ENCODE measurements at regions not wholly inside any gene's neighbourhood (a gene's known extent, or its start where the extent isn't known, plus 50 kb on each side); places are given as distances from the start of the nearest gene placed in this dataset.

DNA sequence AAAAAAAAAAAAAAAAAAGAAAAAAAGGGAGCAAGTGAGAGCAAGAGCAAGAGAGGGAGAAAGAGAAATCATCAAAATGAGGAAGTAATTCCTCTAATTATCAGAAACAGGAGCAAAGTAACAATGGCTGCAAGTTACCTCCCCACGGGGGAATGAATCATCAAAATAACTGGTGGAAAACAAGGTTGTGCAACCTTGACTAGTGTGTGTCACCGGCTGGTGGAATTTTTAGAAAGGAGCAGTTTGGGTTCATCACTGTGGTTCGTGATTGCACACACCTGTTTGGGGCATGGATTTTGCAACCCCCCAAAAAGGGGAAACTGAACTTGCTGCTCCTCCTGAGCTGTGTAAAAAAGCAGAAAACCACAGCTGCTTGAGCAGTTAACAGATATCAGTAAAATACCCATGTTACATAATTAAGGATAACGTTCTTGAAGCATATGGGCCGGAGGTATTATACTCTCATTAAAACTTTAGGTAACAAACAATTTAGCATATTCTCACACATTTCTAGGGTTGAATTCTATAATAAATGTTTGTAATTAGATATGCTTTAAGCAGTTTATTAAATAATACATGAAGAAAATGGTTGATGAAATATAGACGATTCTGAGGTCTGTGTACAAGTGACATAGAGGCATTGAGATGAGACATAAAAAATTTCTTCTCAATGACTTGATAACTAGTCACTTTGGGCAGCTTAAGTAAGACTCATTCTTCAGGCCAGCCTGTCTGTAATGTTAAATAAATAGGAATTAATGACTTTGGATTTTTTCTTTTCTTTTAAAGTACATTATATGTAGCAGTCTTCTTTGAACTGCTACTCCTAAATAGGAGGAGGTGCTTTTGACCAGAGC, 184.2 kb upstream of the ZEB2 start:
- TF ChIP-seq ZC3H10 (CRISPR knock-in tag; IDR thresholded peaks at IDR 0.05) (no peak), ESRRG (CRISPR knock-in tag; IDR thresholded peaks at IDR 0.05) (no peak), ISL1 (CRISPR knock-in tag; IDR thresholded peaks at IDR 0.05) (no peak), TCF4 (CRISPR knock-in tag; IDR thresholded peaks at IDR 0.05; ENCODE audit: borderline replicate concordance) (no peak), BACH2 (CRISPR knock-in tag; IDR thresholded peaks at IDR 0.05; ENCODE audit: borderline replicate concordance) (no peak), ZNF565 (CRISPR knock-in tag; conservative IDR thresholded peaks at IDR 0.05; ENCODE audit: low read depth) (no peak), GLIS3 (CRISPR knock-in tag; IDR thresholded peaks at IDR 0.05) (no peak), TOX (CRISPR knock-in tag; IDR thresholded peaks at IDR 0.05; ENCODE audit: borderline replicate concordance) (no peak), ZNF70 (CRISPR knock-in tag; IDR thresholded peaks at IDR 0.05) (no peak), ZFP30 (CRISPR knock-in tag; IDR thresholded peaks at IDR 0.05) (no peak)
- TF ChIP-seq, protein P1, sequence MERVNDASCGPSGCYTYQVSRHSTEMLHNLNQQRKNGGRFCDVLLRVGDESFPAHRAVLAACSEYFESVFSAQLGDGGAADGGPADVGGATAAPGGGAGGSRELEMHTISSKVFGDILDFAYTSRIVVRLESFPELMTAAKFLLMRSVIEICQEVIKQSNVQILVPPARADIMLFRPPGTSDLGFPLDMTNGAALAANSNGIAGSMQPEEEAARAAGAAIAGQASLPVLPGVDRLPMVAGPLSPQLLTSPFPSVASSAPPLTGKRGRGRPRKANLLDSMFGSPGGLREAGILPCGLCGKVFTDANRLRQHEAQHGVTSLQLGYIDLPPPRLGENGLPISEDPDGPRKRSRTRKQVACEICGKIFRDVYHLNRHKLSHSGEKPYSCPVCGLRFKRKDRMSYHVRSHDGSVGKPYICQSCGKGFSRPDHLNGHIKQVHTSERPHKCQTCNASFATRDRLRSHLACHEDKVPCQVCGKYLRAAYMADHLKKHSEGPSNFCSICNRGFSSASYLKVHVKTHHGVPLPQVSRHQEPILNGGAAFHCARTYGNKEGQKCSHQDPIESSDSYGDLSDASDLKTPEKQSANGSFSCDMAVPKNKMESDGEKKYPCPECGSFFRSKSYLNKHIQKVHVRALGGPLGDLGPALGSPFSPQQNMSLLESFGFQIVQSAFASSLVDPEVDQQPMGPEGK (CRISPR knock-in tag; IDR thresholded peaks at IDR 0.05; ENCODE audit: borderline replicate concordance) = no peak
- TF ChIP-seq, protein P2, sequence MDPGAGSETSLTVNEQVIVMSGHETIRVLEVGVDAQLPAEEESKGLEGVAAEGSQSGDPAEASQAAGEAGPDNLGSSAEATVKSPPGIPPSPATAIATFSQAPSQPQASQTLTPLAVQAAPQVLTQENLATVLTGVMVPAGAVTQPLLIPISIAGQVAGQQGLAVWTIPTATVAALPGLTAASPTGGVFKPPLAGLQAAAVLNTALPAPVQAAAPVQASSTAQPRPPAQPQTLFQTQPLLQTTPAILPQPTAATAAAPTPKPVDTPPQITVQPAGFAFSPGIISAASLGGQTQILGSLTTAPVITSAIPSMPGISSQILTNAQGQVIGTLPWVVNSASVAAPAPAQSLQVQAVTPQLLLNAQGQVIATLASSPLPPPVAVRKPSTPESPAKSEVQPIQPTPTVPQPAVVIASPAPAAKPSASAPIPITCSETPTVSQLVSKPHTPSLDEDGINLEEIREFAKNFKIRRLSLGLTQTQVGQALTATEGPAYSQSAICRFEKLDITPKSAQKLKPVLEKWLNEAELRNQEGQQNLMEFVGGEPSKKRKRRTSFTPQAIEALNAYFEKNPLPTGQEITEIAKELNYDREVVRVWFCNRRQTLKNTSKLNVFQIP (CRISPR knock-in tag; IDR thresholded peaks at IDR 0.05; ENCODE audit: borderline replicate concordance, low read depth) = no peak
- TF ChIP-seq, protein P3, sequence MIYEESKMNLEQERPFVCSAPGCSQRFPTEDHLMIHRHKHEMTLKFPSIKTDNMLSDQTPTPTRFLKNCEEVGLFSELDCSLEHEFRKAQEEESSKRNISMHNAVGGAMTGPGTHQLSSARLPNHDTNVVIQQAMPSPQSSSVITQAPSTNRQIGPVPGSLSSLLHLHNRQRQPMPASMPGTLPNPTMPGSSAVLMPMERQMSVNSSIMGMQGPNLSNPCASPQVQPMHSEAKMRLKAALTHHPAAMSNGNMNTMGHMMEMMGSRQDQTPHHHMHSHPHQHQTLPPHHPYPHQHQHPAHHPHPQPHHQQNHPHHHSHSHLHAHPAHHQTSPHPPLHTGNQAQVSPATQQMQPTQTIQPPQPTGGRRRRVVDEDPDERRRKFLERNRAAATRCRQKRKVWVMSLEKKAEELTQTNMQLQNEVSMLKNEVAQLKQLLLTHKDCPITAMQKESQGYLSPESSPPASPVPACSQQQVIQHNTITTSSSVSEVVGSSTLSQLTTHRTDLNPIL (CRISPR knock-in tag; IDR thresholded peaks at IDR 0.05; ENCODE audit: low read depth) = no peak
- TF ChIP-seq, protein P4, sequence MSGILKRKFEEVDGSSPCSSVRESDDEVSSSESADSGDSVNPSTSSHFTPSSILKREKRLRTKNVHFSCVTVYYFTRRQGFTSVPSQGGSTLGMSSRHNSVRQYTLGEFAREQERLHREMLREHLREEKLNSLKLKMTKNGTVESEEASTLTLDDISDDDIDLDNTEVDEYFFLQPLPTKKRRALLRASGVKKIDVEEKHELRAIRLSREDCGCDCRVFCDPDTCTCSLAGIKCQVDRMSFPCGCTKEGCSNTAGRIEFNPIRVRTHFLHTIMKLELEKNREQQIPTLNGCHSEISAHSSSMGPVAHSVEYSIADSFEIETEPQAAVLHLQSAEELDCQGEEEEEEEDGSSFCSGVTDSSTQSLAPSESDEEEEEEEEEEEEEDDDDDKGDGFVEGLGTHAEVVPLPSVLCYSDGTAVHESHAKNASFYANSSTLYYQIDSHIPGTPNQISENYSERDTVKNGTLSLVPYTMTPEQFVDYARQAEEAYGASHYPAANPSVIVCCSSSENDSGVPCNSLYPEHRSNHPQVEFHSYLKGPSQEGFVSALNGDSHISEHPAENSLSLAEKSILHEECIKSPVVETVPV (CRISPR knock-in tag; IDR thresholded peaks at IDR 0.05) = no peak
- ATAC-seq = no peak

DNA sequence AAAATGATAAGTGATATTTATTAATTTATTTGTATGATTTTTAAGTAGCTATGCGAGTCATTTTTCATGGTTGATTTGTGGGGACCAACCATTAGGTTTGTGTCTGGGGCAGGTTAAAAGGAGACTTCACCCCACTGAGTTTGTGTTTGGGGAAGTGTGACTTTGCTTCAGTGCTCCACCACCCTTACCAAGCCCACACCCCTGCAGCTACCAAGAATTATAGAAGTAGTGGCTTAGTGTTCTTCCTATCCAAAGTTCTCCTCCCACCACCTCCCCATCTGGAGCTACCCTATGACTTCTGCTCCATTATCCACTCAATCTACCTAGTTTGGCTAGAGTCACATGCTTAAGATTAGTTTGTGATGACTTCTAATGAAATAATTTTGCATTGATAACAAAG, 182.1 kb upstream of the ZEB2 start:
- TF ChIP-seq ZC3H10 (CRISPR knock-in tag; IDR thresholded peaks at IDR 0.05) (no peak), TCF4 (CRISPR knock-in tag; IDR thresholded peaks at IDR 0.05; ENCODE audit: borderline replicate concordance) (no peak), RARB (CRISPR knock-in tag; IDR thresholded peaks at IDR 0.05) (no peak), ZNF70 (CRISPR knock-in tag; IDR thresholded peaks at IDR 0.05) (no peak), ISL1 (CRISPR knock-in tag; IDR thresholded peaks at IDR 0.05) (no peak), CSDC2 (CRISPR knock-in tag; IDR thresholded peaks at IDR 0.05) (no peak), ZNF565 (CRISPR knock-in tag; conservative IDR thresholded peaks at IDR 0.05; ENCODE audit: low read depth) (no peak), OSR1 (CRISPR knock-in tag; IDR thresholded peaks at IDR 0.05) (no peak), BACH2 (CRISPR knock-in tag; IDR thresholded peaks at IDR 0.05; ENCODE audit: borderline replicate concordance) (no peak), ESRRG (CRISPR knock-in tag; IDR thresholded peaks at IDR 0.05) (no peak), PPARA (CRISPR knock-in tag; IDR thresholded peaks at IDR 0.05; ENCODE audit: borderline replicate concordance) (no peak), ZFP30 (CRISPR knock-in tag; IDR thresholded peaks at IDR 0.05) (no peak), SNAI2 (CRISPR knock-in tag; IDR thresholded peaks at IDR 0.05) (no peak), ARNTL (CRISPR knock-in tag; IDR thresholded peaks at IDR 0.05; ENCODE audit: borderline replicate concordance, low read depth) (no peak)
- TF ChIP-seq, protein P3 (CRISPR knock-in tag; IDR thresholded peaks at IDR 0.05; ENCODE audit: low read depth) = no peak
- TF ChIP-seq, protein P4 (CRISPR knock-in tag; IDR thresholded peaks at IDR 0.05) = no peak
- no peak for ATAC-seq
